Esophagus squamous epithelium (tissue), 4 donors: ENCODE measurements at regions not wholly inside any gene's neighbourhood (a gene's known extent, or its start where the extent isn't known, plus 50 kb on each side); places are given as distances from the start of the nearest gene placed in this dataset.
"Not testable (repeated sequence)": the region's sequence is repeated elsewhere in the genome, so short reads cannot be mapped to it uniquely, and the experiment has no call there.

ENCODE experiments used
- POLR2A ChIP-seq, 4 donors: fragments of 450-650 bp; IDR thresholded peaks; one replicate each; pipeline ENCODE4 v1.6.1; 2017; ENCODE audit warnings: antibody characterized with exemption in 4 of 4, mild to moderate bottlenecking in 4 of 4, moderate library complexity in 3 of 4
- TF ChIP-seq, protein P1 (sequence below), 6 experiments: fragments of 450-650 bp in 4 of 6; fragments of 200-600 bp in 2 of 6; sonication (generic) in 2 of 6; IDR thresholded peaks; one replicate each; pipeline ENCODE4 v1.5.1; 2016 to 2019; ENCODE audit warnings: antibody characterized with exemption in 6 of 6, mild to moderate bottlenecking in 4 of 6, moderate library complexity in 4 of 6

DNA sequence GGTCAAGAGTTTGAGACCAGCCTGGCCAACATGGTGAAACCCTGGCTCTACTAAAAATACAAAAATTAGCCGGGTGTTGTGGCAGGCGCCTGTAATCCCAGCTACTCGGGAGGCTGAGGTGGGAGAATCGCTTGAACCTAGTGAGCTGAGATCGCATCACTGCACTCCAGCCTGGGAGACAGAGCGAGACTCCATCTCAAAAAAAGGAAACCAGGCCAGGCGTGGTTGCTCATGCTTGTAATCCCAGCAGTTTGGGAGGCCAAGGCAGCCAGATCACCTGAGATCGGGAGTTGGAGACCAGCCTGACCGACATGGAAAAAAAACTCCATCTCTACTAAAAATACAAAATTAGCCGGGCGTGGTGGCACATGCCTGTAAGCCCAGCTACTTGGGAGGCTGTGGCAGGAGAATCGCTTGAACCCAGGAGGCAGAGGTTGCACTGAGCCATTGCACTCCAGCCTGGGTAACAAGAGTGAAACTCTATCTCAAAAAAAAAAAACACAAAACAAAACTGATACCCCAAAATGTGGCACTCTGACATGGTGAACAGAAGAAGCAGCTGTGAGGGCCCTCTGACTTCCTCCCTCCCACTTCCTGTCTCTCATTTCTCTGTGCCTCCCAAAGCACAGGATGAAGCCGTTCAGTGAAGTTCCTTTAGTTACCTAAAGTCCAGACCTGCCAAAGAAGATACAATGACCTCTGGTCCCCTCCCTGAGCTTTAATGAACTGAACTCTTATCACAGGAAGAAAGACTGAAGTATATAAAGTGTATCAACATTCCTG, 93.2 kb upstream of the GRIN2A start:
- TF ChIP-seq, protein P1, sequence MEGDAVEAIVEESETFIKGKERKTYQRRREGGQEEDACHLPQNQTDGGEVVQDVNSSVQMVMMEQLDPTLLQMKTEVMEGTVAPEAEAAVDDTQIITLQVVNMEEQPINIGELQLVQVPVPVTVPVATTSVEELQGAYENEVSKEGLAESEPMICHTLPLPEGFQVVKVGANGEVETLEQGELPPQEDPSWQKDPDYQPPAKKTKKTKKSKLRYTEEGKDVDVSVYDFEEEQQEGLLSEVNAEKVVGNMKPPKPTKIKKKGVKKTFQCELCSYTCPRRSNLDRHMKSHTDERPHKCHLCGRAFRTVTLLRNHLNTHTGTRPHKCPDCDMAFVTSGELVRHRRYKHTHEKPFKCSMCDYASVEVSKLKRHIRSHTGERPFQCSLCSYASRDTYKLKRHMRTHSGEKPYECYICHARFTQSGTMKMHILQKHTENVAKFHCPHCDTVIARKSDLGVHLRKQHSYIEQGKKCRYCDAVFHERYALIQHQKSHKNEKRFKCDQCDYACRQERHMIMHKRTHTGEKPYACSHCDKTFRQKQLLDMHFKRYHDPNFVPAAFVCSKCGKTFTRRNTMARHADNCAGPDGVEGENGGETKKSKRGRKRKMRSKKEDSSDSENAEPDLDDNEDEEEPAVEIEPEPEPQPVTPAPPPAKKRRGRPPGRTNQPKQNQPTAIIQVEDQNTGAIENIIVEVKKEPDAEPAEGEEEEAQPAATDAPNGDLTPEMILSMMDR (IDR thresholded peaks at IDR 0.05): not testable (repeated sequence)
- not testable (repeated sequence) for TF ChIP-seq POLR2A (IDR thresholded peaks at IDR 0.05)
